ENCODE measurements at regions not wholly inside any gene's neighbourhood (a gene's known extent, or its start where the extent isn't known, plus 50 kb on each side); places are given as distances from the start of the nearest gene placed in this dataset.

DNA sequence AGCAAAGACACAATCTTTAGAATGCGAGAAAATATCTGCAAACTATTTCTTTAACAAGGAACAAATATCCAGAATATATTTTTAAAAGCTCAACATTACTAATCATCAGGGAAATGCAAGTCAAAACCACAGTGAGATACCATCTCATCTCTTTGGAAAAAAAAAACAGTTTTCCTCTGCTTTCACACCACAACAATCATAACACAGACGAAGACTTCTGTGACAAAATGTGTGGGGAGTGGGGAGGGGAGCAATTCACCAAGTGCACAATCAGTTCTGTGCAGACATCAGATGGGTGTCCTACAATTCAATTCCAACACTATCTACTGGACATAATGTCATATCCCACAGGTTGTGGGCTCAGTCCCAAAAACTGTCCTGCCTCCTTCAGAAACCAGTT is 293.2 kb upstream of the SLC7A11 start:
- TF ChIP-seq CTCF (conservative IDR thresholded peaks at IDR 0.05; ENCODE audit: control insufficient read depth, insufficient read depth, low read depth, low read length): no peak
- H3K4me3 ChIP-seq (ENCODE audit: control insufficient read depth, low read depth, low read length): no peak overlapping the region
- DNase-seq (ENCODE audit: low read depth): no peak

DNA sequence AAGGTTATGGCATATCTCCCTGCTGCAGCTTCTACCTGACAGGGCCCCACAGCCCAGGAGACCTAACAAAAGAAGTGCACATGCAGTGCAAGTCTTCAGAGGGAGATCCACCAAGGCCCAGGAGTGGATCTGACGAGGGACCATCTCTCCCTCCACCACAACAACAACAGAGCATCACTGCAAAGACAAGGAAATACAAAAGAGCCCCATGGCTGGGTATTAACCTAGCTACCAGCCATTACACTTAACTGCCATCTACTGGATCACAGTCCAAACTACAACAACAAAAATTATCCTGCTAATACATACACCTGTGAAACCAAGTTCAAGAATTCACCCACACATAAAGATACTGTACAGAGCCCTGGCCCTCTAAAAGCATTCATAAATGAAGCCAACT is 280.2 kb upstream of the SLC7A11 start:
- DNase-seq (ENCODE audit: low read depth): peak; percentile 31
- peak; percentile 51 for TF ChIP-seq CTCF (conservative IDR thresholded peaks at IDR 0.05; ENCODE audit: control insufficient read depth, insufficient read depth, low read depth, low read length)
- H3K4me3 ChIP-seq (ENCODE audit: control insufficient read depth, low read depth, low read length): no peak overlapping the region

- H3K4me3 ChIP-seq (ENCODE audit: control insufficient read depth, low read depth, low read length): no peak overlapping the region
- no peak for DNase-seq (ENCODE audit: low read depth)
- no peak for TF ChIP-seq CTCF (conservative IDR thresholded peaks at IDR 0.05; ENCODE audit: control insufficient read depth, insufficient read depth, low read depth, low read length)
Observed at GRCh38 chr4:138521809-138522208, 279.7 kb upstream of the SLC7A11 start.

DNA sequence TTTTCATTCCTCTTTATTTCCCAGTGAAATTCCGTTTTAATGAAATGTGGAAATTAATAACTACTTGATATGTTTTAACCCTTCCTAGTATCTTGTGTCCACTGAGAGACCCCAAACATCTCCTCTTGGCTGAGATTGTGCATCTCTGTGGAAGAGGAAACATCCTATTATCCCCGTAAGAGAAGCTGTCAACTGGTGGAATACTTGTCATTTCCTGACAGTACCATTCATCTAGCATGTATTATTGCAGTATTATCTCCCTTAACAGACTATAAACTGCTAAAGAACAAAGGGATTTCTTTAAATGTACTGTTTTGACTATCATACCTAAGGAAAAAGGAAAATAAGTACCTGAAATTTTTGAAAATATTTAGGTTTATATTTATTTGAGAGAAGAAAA is 277.3 kb upstream of the SLC7A11 start:
- no peak overlapping the region for H3K4me3 ChIP-seq (ENCODE audit: control insufficient read depth, low read depth, low read length)
- TF ChIP-seq CTCF (conservative IDR thresholded peaks at IDR 0.05; ENCODE audit: control insufficient read depth, insufficient read depth, low read depth, low read length): no peak
- no peak for DNase-seq (ENCODE audit: low read depth)

DNA sequence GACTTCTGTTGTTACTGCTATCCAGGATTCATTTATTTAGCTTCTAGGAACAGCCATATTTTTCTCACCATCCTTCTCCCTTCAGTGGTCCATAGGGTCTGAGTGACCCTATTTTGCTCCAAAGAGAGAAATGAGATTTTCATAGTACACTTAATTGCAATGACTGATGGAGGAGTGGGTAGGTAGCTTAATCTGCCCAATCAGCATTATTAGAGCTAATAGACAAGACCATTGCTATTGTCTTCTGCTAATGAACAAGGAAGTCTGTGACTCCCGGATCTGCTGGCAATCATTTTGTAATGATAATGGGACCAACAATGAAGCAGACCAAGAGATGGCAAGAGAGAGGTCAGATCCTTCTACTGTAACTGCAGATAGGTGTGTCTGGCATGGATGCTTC is 271.4 kb upstream of the SLC7A11 start:
- no peak for TF ChIP-seq CTCF (conservative IDR thresholded peaks at IDR 0.05; ENCODE audit: control insufficient read depth, insufficient read depth, low read depth, low read length)
- no peak for DNase-seq (ENCODE audit: low read depth)
- no peak overlapping the region for H3K4me3 ChIP-seq (ENCODE audit: control insufficient read depth, low read depth, low read length)

- no peak for DNase-seq (ENCODE audit: low read depth)
- no peak overlapping the region for H3K4me3 ChIP-seq (ENCODE audit: control insufficient read depth, low read depth, low read length)
- TF ChIP-seq CTCF (conservative IDR thresholded peaks at IDR 0.05; ENCODE audit: control insufficient read depth, insufficient read depth, low read depth, low read length): no peak
Observed at GRCh38 chr4:138512756-138513155, 270.6 kb upstream of the SLC7A11 start.

DNA sequence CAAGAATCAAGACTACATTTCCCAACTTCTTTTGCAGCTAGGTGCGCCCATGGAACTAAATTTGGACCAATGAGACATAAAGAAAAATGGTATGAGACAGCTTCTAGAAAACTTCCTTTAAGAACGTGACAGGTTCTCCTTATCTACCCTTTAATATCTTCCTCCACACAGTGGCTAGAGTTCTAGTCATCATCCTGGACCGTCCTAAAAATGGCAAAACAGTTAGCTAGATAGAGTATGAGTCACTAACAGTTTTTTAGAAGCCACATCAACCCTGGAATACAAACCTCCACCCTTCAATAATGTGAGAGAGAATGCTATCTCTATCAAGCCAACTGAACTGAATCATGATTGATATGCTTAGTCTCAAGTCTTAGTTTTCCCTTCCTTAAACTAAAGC is 267.9 kb upstream of the SLC7A11 start:
- no peak for TF ChIP-seq CTCF (conservative IDR thresholded peaks at IDR 0.05; ENCODE audit: control insufficient read depth, insufficient read depth, low read depth, low read length)
- no peak overlapping the region for H3K4me3 ChIP-seq (ENCODE audit: control insufficient read depth, low read depth, low read length)
- DNase-seq (ENCODE audit: low read depth): peak; percentile 7

All from fibroblast of mammary gland (primary cell).